ENCODE measurements at regions not wholly inside any gene's neighbourhood (a gene's known extent, or its start where the extent isn't known, plus 50 kb on each side); places are given as distances from the start of the nearest gene placed in this dataset.

DNA sequence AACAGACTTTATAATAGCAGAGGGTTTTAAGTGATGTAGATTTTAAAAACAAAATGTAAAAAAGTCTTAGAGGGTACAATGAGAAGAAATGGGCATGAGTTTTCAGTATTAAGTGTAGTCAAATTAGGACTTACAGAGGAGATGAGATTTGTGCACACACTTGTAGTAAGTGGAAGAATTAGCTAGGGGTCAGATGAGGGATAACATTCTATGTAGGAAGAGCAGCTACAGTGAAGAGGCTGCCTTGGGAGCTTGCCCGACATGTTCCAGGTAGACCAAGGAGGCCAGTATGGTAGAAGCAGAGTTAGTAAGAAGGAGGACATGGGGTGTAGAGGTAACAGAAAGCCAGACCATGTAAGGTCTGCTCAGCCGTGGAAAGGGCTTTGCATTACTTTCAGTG, 189.2 kb upstream of the DSEL start:
- H3K4me1 ChIP-seq (ENCODE audit: insufficient read depth, low read length), result no peaks in the 10 kb centered on the region
- H3K27ac ChIP-seq (ENCODE audit: low read depth, low read length), result no peak overlapping the region
- H3K27me3 ChIP-seq (ENCODE audit: insufficient read depth, low read length), result no peaks in the 10 kb centered on the region
- Mint-ChIP-seq H3K4me3 (no peak overlapping the region), H3K27ac (no peak overlapping the region), H3K36me3 (no peaks in the 10 kb centered on the region), H3K4me1 (no peaks in the 10 kb centered on the region), H3K27me3 (no peaks in the 10 kb centered on the region), H3K9me3 (peaks cover 0 to 2% (median 0%) of the 10 kb centered on the region in 8 donors)
- POLR2A ChIA-PET (ENCODE audit: partially characterized antibody), result no interaction called here
- no peak overlapping the region for H3K4me3 ChIP-seq (ENCODE audit: low read length in 2 of 2)
- H3K36me3 ChIP-seq (ENCODE audit: insufficient read depth, low read length), result no peaks in the 10 kb centered on the region
- intact Hi-C loops (cut with micrococcal nuclease), result no loop called here
- no peak for DNase-seq
- CTCF ChIA-PET (ENCODE audit: partially characterized antibody), result no interaction called here
- no peaks in the 10 kb centered on the region for H3K9me3 ChIP-seq (ENCODE audit: control insufficient read depth in 1 of 2, low read length in 2 of 2)

DNA sequence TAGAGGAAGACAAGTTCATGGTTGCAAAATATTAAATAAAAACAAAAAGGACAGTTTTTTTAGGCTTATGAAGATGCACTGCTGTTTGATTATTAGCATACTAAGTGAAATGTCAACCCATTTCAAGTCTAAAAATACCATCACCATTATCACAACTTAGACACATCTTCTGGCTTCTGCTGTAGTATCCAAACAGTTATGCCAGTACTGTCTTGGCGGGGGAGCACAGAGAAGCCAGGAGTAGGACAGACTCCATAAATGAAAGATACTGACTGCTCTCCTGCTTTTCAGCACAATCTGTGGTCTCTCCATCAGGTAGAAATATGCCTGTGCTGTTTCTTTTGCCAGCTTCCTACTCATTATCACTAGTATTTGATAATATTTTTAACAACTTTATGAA, 179.2 kb upstream of the DSEL start:
- peaks cover 0 to 5% (median 0%) of the 10 kb centered on the region in 8 donors for H3K9me3 Mint-ChIP-seq
- H3K4me1 Mint-ChIP-seq, result no peaks in the 10 kb centered on the region
- no peak overlapping the region for H3K27ac ChIP-seq (ENCODE audit: low read depth, low read length)
- CTCF ChIA-PET (ENCODE audit: partially characterized antibody), result no interaction called here
- no peak overlapping the region for H3K4me3 Mint-ChIP-seq
- no peaks in the 10 kb centered on the region for H3K27me3 ChIP-seq (ENCODE audit: insufficient read depth, low read length)
- H3K4me1 ChIP-seq (ENCODE audit: insufficient read depth, low read length), result no peaks in the 10 kb centered on the region
- H3K36me3 ChIP-seq (ENCODE audit: insufficient read depth, low read length), result no peaks in the 10 kb centered on the region
- H3K27ac Mint-ChIP-seq, result no peak overlapping the region
- H3K36me3 Mint-ChIP-seq, result no peaks in the 10 kb centered on the region
- no peak overlapping the region for H3K4me3 ChIP-seq (ENCODE audit: low read length in 2 of 2)
- H3K9me3 ChIP-seq (ENCODE audit: control insufficient read depth in 1 of 2, low read length in 2 of 2), result no peaks in the 10 kb centered on the region
- POLR2A ChIA-PET (ENCODE audit: partially characterized antibody), result no interaction called here
- DNase-seq, result no peak
- intact Hi-C loops (cut with micrococcal nuclease), result no loop called here
- H3K27me3 Mint-ChIP-seq, result no peaks in the 10 kb centered on the region

DNA sequence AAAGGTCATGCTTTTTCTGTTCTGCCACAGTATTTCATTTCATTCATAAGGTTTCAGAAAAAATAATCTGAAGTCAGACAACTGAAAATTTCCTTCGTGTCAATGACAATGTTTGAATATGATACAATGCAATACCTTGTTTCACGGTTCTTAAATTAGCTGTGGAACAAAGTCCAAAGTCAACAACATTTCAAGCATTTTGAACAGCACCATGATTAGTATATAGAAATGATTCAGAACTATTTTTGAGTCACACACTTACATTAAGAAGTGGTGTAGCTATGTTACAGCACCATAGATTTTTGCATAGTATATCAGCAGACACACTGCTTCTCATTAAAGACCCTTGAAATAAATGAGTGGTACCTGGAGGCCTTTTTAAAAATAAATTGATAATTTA, 178.3 kb upstream of the DSEL start:
- Histone ChIP-seq H3K4me3 (ENCODE audit: low read length in 2 of 2) (no peak overlapping the region), H3K27me3 (ENCODE audit: insufficient read depth, low read length) (no peaks in the 10 kb centered on the region), H3K4me1 (ENCODE audit: insufficient read depth, low read length) (no peaks in the 10 kb centered on the region), H3K36me3 (ENCODE audit: insufficient read depth, low read length) (no peaks in the 10 kb centered on the region), H3K9me3 (ENCODE audit: control insufficient read depth in 1 of 2, low read length in 2 of 2) (no peaks in the 10 kb centered on the region), H3K27ac (ENCODE audit: low read depth, low read length) (no peak overlapping the region)
- Mint-ChIP-seq H3K9me3 (peaks cover 0 to 9% (median 0%) of the 10 kb centered on the region in 8 donors), H3K36me3 (no peaks in the 10 kb centered on the region), H3K4me1 (no peaks in the 10 kb centered on the region), H3K27ac (no peak overlapping the region), H3K4me3 (no peak overlapping the region), H3K27me3 (no peaks in the 10 kb centered on the region)
- POLR2A ChIA-PET (ENCODE audit: partially characterized antibody), result no interaction called here
- CTCF ChIA-PET (ENCODE audit: partially characterized antibody), result no interaction called here
- no peak for DNase-seq
- intact Hi-C loops (cut with micrococcal nuclease), result no loop called here

DNA sequence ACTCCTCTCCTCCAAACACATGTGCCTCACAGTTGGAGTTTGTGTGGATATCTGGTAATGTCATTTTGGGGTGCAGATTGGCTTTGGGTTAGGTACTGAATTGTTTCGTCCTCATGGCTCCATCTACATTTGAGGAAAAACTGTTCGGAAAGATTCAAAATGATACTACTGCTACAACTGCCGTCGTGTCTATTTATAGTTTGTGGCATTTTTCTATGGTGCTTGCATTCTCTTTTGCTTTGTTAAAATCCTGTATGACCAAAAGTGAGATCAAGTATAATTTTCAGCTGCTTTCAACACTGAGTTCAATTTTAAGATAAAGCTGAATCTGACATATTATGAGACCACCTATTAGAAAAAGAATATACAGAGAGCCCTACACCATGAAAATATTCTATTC, 176.3 kb upstream of the DSEL start:
- Mint-ChIP-seq H3K4me3 (no peak overlapping the region), H3K27ac (no peak overlapping the region), H3K27me3 (no peaks in the 10 kb centered on the region), H3K4me1 (no peaks in the 10 kb centered on the region), H3K9me3 (peaks cover 0 to 9% (median 2%) of the 10 kb centered on the region in 8 donors), H3K36me3 (no peaks in the 10 kb centered on the region)
- DNase-seq, result no peak
- intact Hi-C loops (cut with micrococcal nuclease), result no loop called here
- Histone ChIP-seq H3K36me3 (ENCODE audit: insufficient read depth, low read length) (no peaks in the 10 kb centered on the region), H3K4me3 (ENCODE audit: low read length in 2 of 2) (no peak overlapping the region), H3K27me3 (ENCODE audit: insufficient read depth, low read length) (no peaks in the 10 kb centered on the region), H3K4me1 (ENCODE audit: insufficient read depth, low read length) (no peaks in the 10 kb centered on the region), H3K27ac (ENCODE audit: low read depth, low read length) (no peak overlapping the region), H3K9me3 (ENCODE audit: control insufficient read depth in 1 of 2, low read length in 2 of 2) (no peaks in the 10 kb centered on the region)
- ChIA-PET CTCF (ENCODE audit: partially characterized antibody) (no interaction called here), POLR2A (ENCODE audit: partially characterized antibody) (no interaction called here)

DNA sequence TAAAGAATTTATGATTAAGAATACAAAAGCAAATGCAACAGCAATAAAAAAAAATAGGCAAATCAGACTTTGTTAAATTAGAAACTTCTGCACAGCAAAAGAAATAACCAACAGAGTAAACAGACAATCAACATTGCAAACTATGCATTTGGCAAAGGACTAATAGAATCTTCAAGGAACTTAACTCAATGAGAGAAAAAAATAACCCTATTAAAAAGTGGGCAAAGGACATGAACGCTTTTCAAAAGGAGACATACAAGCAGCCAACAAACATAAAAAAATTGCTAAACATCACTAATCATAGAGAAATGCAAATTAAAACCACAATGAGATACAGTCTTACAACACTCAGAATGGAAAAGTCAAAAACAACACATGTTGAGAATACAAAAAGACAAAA, 166.0 kb upstream of the DSEL start:
- no peak overlapping the region for H3K4me3 ChIP-seq (ENCODE audit: low read length in 2 of 2)
- no peak for DNase-seq
- POLR2A ChIA-PET (ENCODE audit: partially characterized antibody), result no interaction called here
- H3K4me1 Mint-ChIP-seq, result no peaks in the 10 kb centered on the region
- H3K9me3 Mint-ChIP-seq, result no peaks in the 10 kb centered on the region
- H3K27ac Mint-ChIP-seq, result no peak overlapping the region
- H3K36me3 ChIP-seq (ENCODE audit: insufficient read depth, low read length), result no peaks in the 10 kb centered on the region
- no peaks in the 10 kb centered on the region for H3K27me3 ChIP-seq (ENCODE audit: insufficient read depth, low read length)
- H3K4me1 ChIP-seq (ENCODE audit: insufficient read depth, low read length), result no peaks in the 10 kb centered on the region
- H3K4me3 Mint-ChIP-seq, result no peak overlapping the region
- H3K36me3 Mint-ChIP-seq, result no peaks in the 10 kb centered on the region
- CTCF ChIA-PET (ENCODE audit: partially characterized antibody), result no interaction called here
- intact Hi-C loops (cut with micrococcal nuclease), result no loop called here
- peaks cover 0 to 2% of the 10 kb centered on the region in 2 donors for H3K27me3 Mint-ChIP-seq
- H3K27ac ChIP-seq (ENCODE audit: low read depth, low read length), result no peak overlapping the region
- no peaks in the 10 kb centered on the region for H3K9me3 ChIP-seq (ENCODE audit: control insufficient read depth in 1 of 2, low read length in 2 of 2)

DNA sequence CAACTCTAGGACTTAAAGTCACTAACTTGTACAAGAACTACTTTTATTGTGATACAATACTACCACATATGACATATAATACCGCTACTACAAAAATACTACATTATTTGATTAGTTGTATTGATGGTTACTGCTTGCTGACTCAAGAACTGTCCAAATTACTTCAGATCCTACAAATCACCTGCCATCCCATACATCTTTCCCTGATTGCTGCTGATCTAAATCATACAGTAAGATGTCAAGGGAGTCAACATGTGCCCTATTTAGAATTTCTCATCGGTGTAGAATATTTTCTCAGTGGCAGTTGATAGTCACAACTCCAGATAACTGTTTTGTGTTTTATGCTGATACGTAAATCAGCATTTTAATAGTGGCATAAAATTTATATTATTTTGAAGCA, 161.0 kb upstream of the DSEL start:
- DNase-seq, result no peak
- no peaks in the 10 kb centered on the region for H3K9me3 ChIP-seq (ENCODE audit: control insufficient read depth in 1 of 2, low read length in 2 of 2)
- ChIA-PET CTCF (ENCODE audit: partially characterized antibody) (no interaction called here), POLR2A (ENCODE audit: partially characterized antibody) (no interaction called here)
- no peaks in the 10 kb centered on the region for H3K4me1 Mint-ChIP-seq
- peaks cover 0 to 2% of the 10 kb centered on the region in 2 donors for H3K27me3 Mint-ChIP-seq
- H3K36me3 ChIP-seq (ENCODE audit: insufficient read depth, low read length), result no peaks in the 10 kb centered on the region
- no peaks in the 10 kb centered on the region for H3K36me3 Mint-ChIP-seq
- H3K27me3 ChIP-seq (ENCODE audit: insufficient read depth, low read length), result no peaks in the 10 kb centered on the region
- H3K9me3 Mint-ChIP-seq, result no peaks in the 10 kb centered on the region
- H3K4me3 ChIP-seq (ENCODE audit: low read length in 2 of 2), result no peak overlapping the region
- no peaks in the 10 kb centered on the region for H3K4me1 ChIP-seq (ENCODE audit: insufficient read depth, low read length)
- intact Hi-C loops (cut with micrococcal nuclease), result no loop called here
- H3K27ac ChIP-seq (ENCODE audit: low read depth, low read length), result no peak overlapping the region
- H3K4me3 Mint-ChIP-seq, result no peak overlapping the region
- no peak overlapping the region for H3K27ac Mint-ChIP-seq

DNA sequence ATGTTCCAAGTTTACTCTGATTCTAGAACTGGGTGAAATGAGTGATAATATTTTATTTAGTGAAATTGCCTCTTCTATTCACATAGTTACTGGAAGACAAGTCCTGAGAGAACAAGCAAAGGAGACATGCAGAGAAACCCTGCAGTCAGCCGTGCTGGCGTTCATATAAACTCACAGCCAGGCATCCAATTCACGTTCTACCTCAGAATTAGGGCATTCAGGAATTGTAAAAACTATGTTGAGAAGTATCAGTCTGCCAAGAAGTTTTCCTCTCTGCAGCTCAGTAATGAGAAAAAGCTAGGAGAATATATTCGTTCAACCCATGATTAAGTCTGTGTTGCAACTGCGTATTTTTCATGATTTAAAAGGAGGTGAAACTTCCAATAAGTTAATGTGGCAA, 156.2 kb upstream of the DSEL start:
- no peak for DNase-seq
- intact Hi-C loops (cut with micrococcal nuclease), result no loop called here
- H3K4me1 ChIP-seq (ENCODE audit: insufficient read depth, low read length), result no peaks in the 10 kb centered on the region
- H3K27me3 ChIP-seq (ENCODE audit: insufficient read depth, low read length), result no peaks in the 10 kb centered on the region
- CTCF ChIA-PET (ENCODE audit: partially characterized antibody), result no interaction called here
- no peaks in the 10 kb centered on the region for H3K36me3 ChIP-seq (ENCODE audit: insufficient read depth, low read length)
- Mint-ChIP-seq H3K36me3 (no peaks in the 10 kb centered on the region), H3K4me1 (no peaks in the 10 kb centered on the region), H3K4me3 (no peak overlapping the region), H3K9me3 (no peaks in the 10 kb centered on the region), H3K27ac (no peak overlapping the region), H3K27me3 (no peaks in the 10 kb centered on the region)
- H3K9me3 ChIP-seq (ENCODE audit: control insufficient read depth in 1 of 2, low read length in 2 of 2), result no peaks in the 10 kb centered on the region
- POLR2A ChIA-PET (ENCODE audit: partially characterized antibody), result no interaction called here
- H3K4me3 ChIP-seq (ENCODE audit: low read length in 2 of 2), result no peak overlapping the region
- no peak overlapping the region for H3K27ac ChIP-seq (ENCODE audit: low read depth, low read length)

DNA sequence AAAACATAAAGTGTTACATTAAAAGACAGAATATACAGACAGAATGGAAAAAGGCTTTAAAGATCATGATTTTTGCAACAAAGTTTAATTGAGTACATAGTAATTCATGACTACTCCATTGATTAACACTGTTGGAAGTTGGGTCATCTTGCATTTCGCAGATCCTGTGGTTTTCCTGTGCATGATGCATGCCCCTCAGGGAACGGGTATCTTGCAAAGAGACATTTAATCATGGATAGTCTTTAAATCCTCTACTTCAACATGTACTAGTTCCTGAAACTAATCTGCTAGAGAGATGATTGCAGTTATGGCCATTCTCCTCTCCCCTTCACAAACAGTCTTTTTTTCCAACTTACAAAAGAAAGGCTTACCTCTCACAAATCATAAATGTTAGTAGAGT, 155.6 kb upstream of the DSEL start:
- Histone ChIP-seq H3K4me1 (ENCODE audit: insufficient read depth, low read length) (no peaks in the 10 kb centered on the region), H3K9me3 (ENCODE audit: control insufficient read depth in 1 of 2, low read length in 2 of 2) (no peaks in the 10 kb centered on the region), H3K4me3 (ENCODE audit: low read length in 2 of 2) (no peak overlapping the region), H3K27me3 (ENCODE audit: insufficient read depth, low read length) (no peaks in the 10 kb centered on the region), H3K36me3 (ENCODE audit: insufficient read depth, low read length) (no peaks in the 10 kb centered on the region), H3K27ac (ENCODE audit: low read depth, low read length) (no peak overlapping the region)
- POLR2A ChIA-PET (ENCODE audit: partially characterized antibody), result no interaction called here
- H3K27ac Mint-ChIP-seq, result no peak overlapping the region
- H3K4me1 Mint-ChIP-seq, result no peaks in the 10 kb centered on the region
- no peaks in the 10 kb centered on the region for H3K36me3 Mint-ChIP-seq
- no peaks in the 10 kb centered on the region for H3K9me3 Mint-ChIP-seq
- no peaks in the 10 kb centered on the region for H3K27me3 Mint-ChIP-seq
- CTCF ChIA-PET (ENCODE audit: partially characterized antibody), result no interaction called here
- intact Hi-C loops (cut with micrococcal nuclease), result no loop called here
- no peak overlapping the region for H3K4me3 Mint-ChIP-seq
- no peak for DNase-seq

All from CD4-positive, alpha-beta memory T cell (primary cell).